H9 (cell line): ENCODE measurements at regions not wholly inside any gene's neighbourhood (a gene's known extent, or its start where the extent isn't known, plus 50 kb on each side); places are given as distances from the start of the nearest gene placed in this dataset.

Experiments
- DNase-seq: peaks from one replicate; pipeline ENCODE4 v3.0.0-alpha.2; 2017
- H2AFZ ChIP-seq: one replicate; pipeline ENCODE4 v1.6.1; 2013; ENCODE audit warnings: mild to moderate bottlenecking, low read length, control low read depth, moderate library complexity
- H2AK5ac ChIP-seq: 2 replicates; pipeline ENCODE4 v1.6.1; 2013; ENCODE audit warnings: low read length, control low read depth, mixed read lengths; ENCODE audit not compliant: insufficient read length
- H2BK120ac ChIP-seq: one replicate; pipeline ENCODE4 v1.6.1; 2013; ENCODE audit warnings: low read depth, mild to moderate bottlenecking, low read length, control low read depth, inconsistent platforms; ENCODE audit not compliant: poor library complexity, severe bottlenecking
- H2BK12ac ChIP-seq: 2 replicates; pipeline ENCODE4 v1.6.1; 2013; ENCODE audit warnings: low read length, control low read depth, mixed read lengths, low read depth; ENCODE audit not compliant: insufficient read length
- H2BK15ac ChIP-seq: 2 replicates; pipeline ENCODE4 v1.6.1; 2013; ENCODE audit warnings: low read depth, low read length, control low read depth
- H2BK20ac ChIP-seq: one replicate; pipeline ENCODE4 v1.6.1; 2013; ENCODE audit warnings: low read depth, mild to moderate bottlenecking, low read length, control low read depth, inconsistent platforms; ENCODE audit not compliant: poor library complexity, severe bottlenecking
- H2BK5ac ChIP-seq: 2 replicates; pipeline ENCODE4 v1.6.1; 2013; ENCODE audit warnings: low read length, control low read depth, mixed read lengths; ENCODE audit not compliant: insufficient read length
- H3K14ac ChIP-seq: 2 replicates; pipeline ENCODE4 v1.6.1; 2013; ENCODE audit warnings: low read length, control low read depth; ENCODE audit not compliant: insufficient read depth
- H3K18ac ChIP-seq: 2 replicates; pipeline ENCODE4 v1.6.1; 2013; ENCODE audit warnings: low read depth, mild to moderate bottlenecking, mixed read lengths, low read length, control low read depth; ENCODE audit not compliant: insufficient read length
- H3K23ac ChIP-seq: 2 replicates; pipeline ENCODE4 v1.6.1; 2013; ENCODE audit warnings: low read length, control low read depth, mixed read lengths, low read depth; ENCODE audit not compliant: insufficient read length
- H3K23me2 ChIP-seq: 2 replicates; pipeline ENCODE4 v1.6.1; 2013; ENCODE audit warnings: low read depth, mild to moderate bottlenecking, mixed read lengths, low read length, control low read depth; ENCODE audit not compliant: insufficient read length, poor library complexity, severe bottlenecking
- H3K27ac ChIP-seq: 2 replicates; pipeline ENCODE4 v1.5.1; 2013; ENCODE audit warnings: low read length, control low read depth, mixed read lengths, low read depth; ENCODE audit not compliant: insufficient read length
- H3K27me3 ChIP-seq: 2 replicates; pipeline ENCODE4 v1.6.1; 2013; ENCODE audit warnings: low read length, control low read depth, inconsistent platforms; ENCODE audit not compliant: insufficient read depth
- H3K4ac ChIP-seq: 2 replicates; pipeline ENCODE4 v1.6.1; 2013; ENCODE audit warnings: low read depth, mild to moderate bottlenecking, control low read depth, inconsistent platforms, low read length, moderate library complexity
- H3K4me1 ChIP-seq: 2 replicates; pipeline ENCODE4 v1.6.1; 2013; ENCODE audit warnings: low read length, control low read depth, inconsistent platforms; ENCODE audit not compliant: insufficient read depth
- H3K4me2 ChIP-seq: 2 replicates; pipeline ENCODE4 v1.6.1; 2013; ENCODE audit warnings: low read length, control low read depth, mixed read lengths; ENCODE audit not compliant: insufficient read length, insufficient read depth
- H3K56ac ChIP-seq: 2 replicates; pipeline ENCODE4 v1.6.1; 2013; ENCODE audit warnings: low read depth, mild to moderate bottlenecking, mixed read lengths, low read length, control low read depth; ENCODE audit not compliant: insufficient read length
- H3K79me1 ChIP-seq: 2 replicates; pipeline ENCODE4 v1.6.1; 2013; ENCODE audit warnings: low read depth, mild to moderate bottlenecking, moderate library complexity, low read length, control low read depth, inconsistent platforms; ENCODE audit not compliant: insufficient read depth, poor library complexity, severe bottlenecking
- H3K79me2 ChIP-seq: 2 replicates; pipeline ENCODE4 v1.6.1; 2013; ENCODE audit warnings: low read length, control low read depth, inconsistent platforms; ENCODE audit not compliant: insufficient read depth
- H3K9ac ChIP-seq: 2 replicates; pipeline ENCODE4 v1.6.1; 2013; ENCODE audit warnings: low read length, control low read depth, mixed read lengths; ENCODE audit not compliant: insufficient read length; ENCODE audit errors: extremely low read depth
- H3K9me3 ChIP-seq: one replicate; pipeline ENCODE4 v1.6.1; 2013; ENCODE audit warnings: low read depth, low read length, inconsistent platforms; ENCODE audit not compliant: control insufficient read depth
- H3T11ph ChIP-seq: one replicate; pipeline ENCODE4 v1.6.1; 2013; ENCODE audit warnings: mild to moderate bottlenecking, low read length, control low read depth, inconsistent platforms
- H4K20me1 ChIP-seq: one replicate; pipeline ENCODE4 v1.6.1; 2013; ENCODE audit not compliant: control insufficient read depth, insufficient read length, insufficient read depth
- H4K5ac ChIP-seq: 2 replicates; pipeline ENCODE4 v1.6.1; 2013; ENCODE audit warnings: low read depth, mild to moderate bottlenecking, mixed read lengths, low read length, control low read depth; ENCODE audit not compliant: insufficient read length
- H4K8ac ChIP-seq: replicated peaks from 2 replicates; pipeline ENCODE4 v1.6.1; 2013; ENCODE audit warnings: low read length, control low read depth, mixed read lengths, low read depth; ENCODE audit not compliant: insufficient read length
- H4K91ac ChIP-seq: 2 replicates; pipeline ENCODE4 v1.6.1; 2013; ENCODE audit warnings: low read depth, mild to moderate bottlenecking, moderate library complexity, mixed read lengths, low read length, control low read depth; ENCODE audit not compliant: insufficient read length
- H3K27ac Mint-ChIP-seq, 3 experiments: 2 replicates in 2 of 3; 3 replicates in 1 of 3; pipeline ENCODE4 v1.8.0; 2020 to 2021; ENCODE audit warnings: mixed read lengths in 3 of 3, mild to moderate bottlenecking in 1 of 3, moderate library complexity in 1 of 3
- H3K27me3 Mint-ChIP-seq: 2 replicates; pipeline ENCODE4 v1.8.0; 2021; ENCODE audit warnings: low read depth, mild to moderate bottlenecking, moderate library complexity, mixed read lengths
- H3K36me3 Mint-ChIP-seq, 3 experiments: 2 replicates in 2 of 3; 3 replicates in 1 of 3; pipeline ENCODE4 v1.8.0; 2020 to 2021; ENCODE audit warnings: low read depth in 3 of 3, mixed read lengths in 3 of 3; ENCODE audit not compliant: insufficient read depth in 1 of 3
- H3K4me1 Mint-ChIP-seq, 2 experiments: 2 replicates each; pipeline ENCODE4 v1.8.0; 2020; ENCODE audit warnings: mixed read lengths in 2 of 2
- H3K4me3 Mint-ChIP-seq, 2 experiments: 2 replicates in 1 of 2; 3 replicates in 1 of 2; pipeline ENCODE4 v1.8.0; 2020 to 2021; ENCODE audit warnings: mild to moderate bottlenecking in 2 of 2, mixed read lengths in 2 of 2, moderate library complexity in 1 of 2
- H3K9me3 Mint-ChIP-seq, 2 experiments: 2 replicates in 1 of 2; 3 replicates in 1 of 2; pipeline ENCODE4 v1.8.0; 2020; ENCODE audit warnings: mild to moderate bottlenecking in 2 of 2, mixed read lengths in 2 of 2, moderate library complexity in 1 of 2
- CTCF ChIP-seq: fragments of 200-600 bp; sonication (generic); conservative IDR thresholded peaks from 3 replicates; pipeline ENCODE4 v1.8.0; 2021; ENCODE audit warnings: antibody characterized with exemption, mild to moderate bottlenecking
- WGBS: extraction: QIAGEN DNeasy Blood & Tissue Kit; methylation state at CpG from one replicate; pipeline ENCODE4 v1.1.7; 2013; ENCODE audit warnings: missing lambda C conversion rate, low lambda C conversion rate, mixed read lengths; ENCODE audit not compliant: insufficient read length; ENCODE audit errors: extremely low coverage; 5-methylcytosine and 5-hydroxymethylcytosine counted together

GRCh38 chr9:126169736-126170135, 156.9 kb upstream of the MVB12B start:
- no peak overlapping the region for H2BK20ac ChIP-seq
- no peak overlapping the region for H2BK5ac ChIP-seq
- Mint-ChIP-seq H3K4me3 (no peak overlapping the region), H3K4me1 (peaks cover 0 to 5% of the 10 kb centered on the region in 2 experiments; a peak in 1 of 4 replicates), H3K36me3 (no peaks in the 10 kb centered on the region), H3K9me3 (no peaks in the 10 kb centered on the region; a peak in 3 of 5 replicates), H3K27ac (no peak overlapping the region; a peak in 1 of 7 replicates), H3K27me3 (peaks cover 28% of the 10 kb centered on the region)
- no peak overlapping the region for H4K5ac ChIP-seq
- WGBS = no CpG with 5 or more reads among the region's 4 CpGs
- no peak for DNase-seq
- H4K91ac ChIP-seq = no peak overlapping the region
- no peak overlapping the region for H3K56ac ChIP-seq
- H3K18ac ChIP-seq = no peak overlapping the region
- no peak overlapping the region for H3K23ac ChIP-seq
- no peaks in the 10 kb centered on the region for H3K23me2 ChIP-seq
- no peak overlapping the region for H2BK120ac ChIP-seq
- H3K79me2 ChIP-seq = no peaks in the 10 kb centered on the region
- H3K9me3 ChIP-seq = no peaks in the 10 kb centered on the region
- H2AFZ ChIP-seq = no peak overlapping the region
- no peak overlapping the region; the same call in 1 of the 2 replicates for H3K14ac ChIP-seq
- H3K4me2 ChIP-seq = no peak overlapping the region
- no peak overlapping the region for H4K8ac ChIP-seq
- H2AK5ac ChIP-seq = no peak overlapping the region
- no peak overlapping the region for H3K4ac ChIP-seq
- no peak overlapping the region for H3T11ph ChIP-seq
- H2BK15ac ChIP-seq = no peak overlapping the region
- no peaks in the 10 kb centered on the region for H4K20me1 ChIP-seq
- H3K27ac ChIP-seq = no peak overlapping the region
- H3K27me3 ChIP-seq = no peaks in the 10 kb centered on the region; the same call in 1 of the 2 replicates
- H3K9ac ChIP-seq = no peak overlapping the region
- no peak for TF ChIP-seq CTCF
- H3K79me1 ChIP-seq = no peaks in the 10 kb centered on the region
- H3K4me1 ChIP-seq = no peaks in the 10 kb centered on the region
- no peak overlapping the region for H2BK12ac ChIP-seq
